ENCODE measurements at regions not wholly inside any gene's neighbourhood (a gene's known extent, or its start where the extent isn't known, plus 50 kb on each side); places are given as distances from the start of the nearest gene placed in this dataset.

- DNase-seq: no peak
These were observed 181.0 kb upstream of the GRIP1 start for GRCh38 chr12:66859751-66860440.

GRCh38 chr12:66860752-66861750 lies 182.2 kb upstream of the GRIP1 start:
- DNase-seq: peak; percentile 9 to 72 (median 40)

- DNase-seq: no peak
These were observed 183.6 kb upstream of the GRIP1 start for GRCh38 chr12:66862356-66862985.

- no peak for DNase-seq
These were observed 184.4 kb upstream of the GRIP1 start for GRCh38 chr12:66863276-66863675.

- no peak for DNase-seq
These were observed 199.0 kb upstream of the GRIP1 start for GRCh38 chr12:66877925-66878324.

- DNase-seq: no peak
These were observed 200.5 kb upstream of the GRIP1 start for GRCh38 chr12:66879409-66879808.

- no peak for DNase-seq
These were observed 202.5 kb upstream of the GRIP1 start for GRCh38 chr12:66881386-66881785.

GRCh38 chr12:66884091-66884490 lies 205.2 kb upstream of the GRIP1 start:
- DNase-seq: no peak

GRCh38 chr12:66885115-66885875 lies 206.4 kb upstream of the GRIP1 start:
- DNase-seq: no peak

- DNase-seq: no peak
These were observed 217.9 kb upstream of the GRIP1 start for GRCh38 chr12:66896797-66897196.

- no peak for DNase-seq
These were observed 220.0 kb upstream of the GRIP1 start for GRCh38 chr12:66898700-66899469.

GRCh38 chr12:66899588-66899987 lies 220.7 kb upstream of the GRIP1 start:
- DNase-seq: no peak

- no peak for DNase-seq
These were observed 221.7 kb upstream of the GRIP1 start for GRCh38 chr12:66900616-66901015.

- DNase-seq: peak in 2 of 6 experiments; percentile 4 to 22
These were observed 222.5 kb upstream of the GRIP1 start for GRCh38 chr12:66901138-66901932.

- no peak for DNase-seq
These were observed 223.1 kb upstream of the GRIP1 start for GRCh38 chr12:66902020-66902419.

- DNase-seq: peak in 3 of 6 experiments; percentile 6 to 21 (median 15)
These were observed 225.0 kb upstream of the GRIP1 start for GRCh38 chr12:66903782-66904396.

GRCh38 chr12:66905201-66905600 lies 226.3 kb upstream of the GRIP1 start:
- DNase-seq: no peak

- peak in 3 of 6 experiments; percentile 27 to 49 (median 40) for DNase-seq
These were observed 231.6 kb upstream of the GRIP1 start for GRCh38 chr12:66910366-66910974.

- no peak for DNase-seq
These were observed 236.5 kb upstream of the GRIP1 start for GRCh38 chr12:66915306-66915904.

GRCh38 chr12:66916189-66916588 lies 237.3 kb upstream of the GRIP1 start:
- no peak for DNase-seq

Data from stimulated activated naive CD4-positive, alpha-beta T cell (primary cell).